ENCODE measurements at regions not wholly inside any gene's neighbourhood (a gene's known extent, or its start where the extent isn't known, plus 50 kb on each side); places are given as distances from the start of the nearest gene placed in this dataset.

DNA sequence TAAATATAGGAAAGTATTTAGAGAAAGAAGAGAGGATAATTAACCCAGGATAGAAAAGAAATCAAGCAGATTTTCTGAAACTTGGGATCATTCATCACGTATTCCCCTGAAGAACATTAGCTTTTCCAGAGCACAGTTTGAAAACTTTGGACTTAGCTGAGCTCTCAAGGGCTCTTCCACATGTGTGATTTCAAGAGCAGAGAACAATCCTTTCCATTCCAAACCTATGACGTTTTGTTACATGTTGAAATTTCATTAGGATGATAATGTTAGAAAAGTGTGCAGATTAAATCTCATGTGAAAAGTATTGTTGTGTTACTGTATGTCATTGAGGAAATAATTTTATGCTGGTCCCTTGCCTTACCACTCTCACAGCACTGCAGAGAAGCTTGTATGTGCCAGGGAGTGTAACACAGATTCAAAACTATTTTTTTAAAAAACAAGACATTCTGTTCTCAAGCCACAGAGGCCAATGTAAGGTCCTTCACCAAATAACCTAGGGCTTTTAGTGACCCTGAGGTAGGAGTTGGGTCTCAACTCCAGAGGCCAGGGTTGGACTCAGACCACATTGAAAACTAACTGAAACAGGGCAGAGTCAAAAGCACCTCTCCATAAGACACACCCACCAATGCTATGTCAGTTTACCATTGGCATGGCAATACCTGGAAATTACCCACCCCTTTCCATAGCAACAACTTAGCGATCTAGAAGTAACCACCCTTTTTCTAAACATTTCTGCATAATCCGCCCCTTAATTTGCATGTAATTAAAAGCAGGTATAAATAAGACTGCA is 141.3 kb downstream of the ANXA5 start:
- DNase-seq = no peak
- no peaks in the 10 kb centered on the region for H3K4me1 ChIP-seq (ENCODE audit: control insufficient read depth in 2 of 3, insufficient read depth in 2 of 3, low read depth in 1 of 3, low read length in 3 of 3)
- no peak overlapping the region for H3K27ac ChIP-seq (ENCODE audit: low read depth in 2 of 2, low read length in 2 of 2)
- no peaks in the 10 kb centered on the region for H3K27me3 ChIP-seq (ENCODE audit: control insufficient read depth, insufficient read depth, low read length)
- TF ChIP-seq CTCF (IDR thresholded peaks at IDR 0.05; ENCODE audit: borderline replicate concordance, extremely low read depth, insufficient read depth) = no peak
- no peaks in the 10 kb centered on the region for H3K36me3 ChIP-seq (ENCODE audit: control insufficient read depth in 2 of 3, insufficient read depth in 3 of 3, low read length in 3 of 3)
- H3K9me3 ChIP-seq (ENCODE audit: control insufficient read depth in 2 of 3, insufficient read depth in 1 of 3, low read length in 3 of 3) = no peaks in the 10 kb centered on the region
- no peak overlapping the region for H3K4me3 ChIP-seq (ENCODE audit: low read length in 3 of 3)
- no peak overlapping the region for H3K9ac ChIP-seq (ENCODE audit: low read length in 3 of 3)
- intact Hi-C loops (cut with DNase I) = no loop called here
- FAIRE-seq = no peak

DNA sequence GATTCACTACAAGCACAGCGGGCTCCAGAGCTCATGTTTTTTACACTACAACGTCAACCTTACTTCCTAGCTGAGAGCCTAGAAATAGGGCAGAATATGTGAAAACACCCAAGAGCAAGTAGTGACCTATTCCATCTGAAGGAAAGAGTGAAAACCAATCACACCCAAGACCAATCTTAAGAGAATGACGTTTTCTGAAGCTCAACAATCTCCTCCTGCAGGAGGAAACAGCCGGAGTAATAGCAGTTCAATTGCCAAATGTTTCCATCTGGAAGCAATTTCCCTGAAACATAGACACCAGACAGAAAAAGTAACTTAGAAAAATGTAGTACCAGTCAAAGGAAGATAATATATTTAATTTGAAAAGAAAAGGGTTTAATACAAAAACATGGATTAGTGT is 142.4 kb downstream of the ANXA5 start:
- Histone ChIP-seq H3K27ac (ENCODE audit: low read depth in 2 of 2, low read length in 2 of 2) (no peak overlapping the region), H3K27me3 (ENCODE audit: control insufficient read depth, insufficient read depth, low read length) (no peaks in the 10 kb centered on the region), H3K9me3 (ENCODE audit: control insufficient read depth in 2 of 3, insufficient read depth in 1 of 3, low read length in 3 of 3) (no peaks in the 10 kb centered on the region), H3K9ac (ENCODE audit: low read length in 3 of 3) (no peak overlapping the region), H3K36me3 (ENCODE audit: control insufficient read depth in 2 of 3, insufficient read depth in 3 of 3, low read length in 3 of 3) (no peaks in the 10 kb centered on the region), H3K4me3 (ENCODE audit: low read length in 3 of 3) (no peak overlapping the region), H3K4me1 (ENCODE audit: control insufficient read depth in 2 of 3, insufficient read depth in 2 of 3, low read depth in 1 of 3, low read length in 3 of 3) (no peaks in the 10 kb centered on the region)
- TF ChIP-seq CTCF (IDR thresholded peaks at IDR 0.05; ENCODE audit: borderline replicate concordance, extremely low read depth, insufficient read depth) = no peak
- FAIRE-seq (no peak), DNase-seq (peak in 1 of 5 donors; percentile 29)
- intact Hi-C loops (cut with DNase I) = no loop called here

DNA sequence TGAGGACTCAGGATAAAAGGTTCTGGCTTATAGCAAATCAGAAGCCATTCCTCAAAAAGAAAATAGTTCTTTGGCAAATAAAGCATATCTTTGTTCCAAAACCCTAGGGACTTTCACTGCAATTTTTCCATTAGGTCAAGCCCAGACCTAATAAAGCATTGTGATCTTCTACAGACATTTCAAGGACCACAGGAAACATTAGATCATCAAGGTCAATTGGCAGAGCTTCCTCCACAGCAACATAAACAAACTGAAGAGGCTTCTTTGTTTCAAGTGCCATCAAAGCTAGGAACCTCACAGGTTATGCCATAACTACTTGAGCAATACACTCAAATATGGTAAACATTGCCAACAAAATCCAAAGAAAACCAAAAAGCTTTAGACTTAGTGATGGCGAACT is 144.9 kb downstream of the ANXA5 start:
- no peak overlapping the region for H3K9ac ChIP-seq (ENCODE audit: low read length in 3 of 3)

More for the DNA sequence above, 144.9 kb downstream of the ANXA5 start:
- TF ChIP-seq CTCF (IDR thresholded peaks at IDR 0.05; ENCODE audit: borderline replicate concordance, extremely low read depth, insufficient read depth) = no peak
- Histone ChIP-seq H3K36me3 (ENCODE audit: control insufficient read depth in 2 of 3, insufficient read depth in 3 of 3, low read length in 3 of 3) (no peaks in the 10 kb centered on the region), H3K4me3 (ENCODE audit: low read length in 3 of 3) (no peak overlapping the region), H3K4me1 (ENCODE audit: control insufficient read depth in 2 of 3, insufficient read depth in 2 of 3, low read depth in 1 of 3, low read length in 3 of 3) (no peaks in the 10 kb centered on the region), H3K9me3 (ENCODE audit: control insufficient read depth in 2 of 3, insufficient read depth in 1 of 3, low read length in 3 of 3) (no peaks in the 10 kb centered on the region), H3K27ac (ENCODE audit: low read depth in 2 of 2, low read length in 2 of 2) (no peak overlapping the region), H3K27me3 (ENCODE audit: control insufficient read depth, insufficient read depth, low read length) (no peaks in the 10 kb centered on the region)
- DNase-seq = peak in 2 of 5 donors; percentile 22 to 46
- FAIRE-seq = no peak
- intact Hi-C loops (cut with DNase I) = no loop called here

All from kidney (tissue), 13 donors.